Ishikawa (cell line): ENCODE measurements at regions not wholly inside any gene's neighbourhood (a gene's known extent, or its start where the extent isn't known, plus 50 kb on each side); places are given as distances from the start of the nearest gene placed in this dataset.

ENCODE experiments used
- CEBPB ChIP-seq: IDR thresholded peaks from 2 replicates; pipeline ENCODE4 v1.6.1; 2012
- CREB1 ChIP-seq: IDR thresholded peaks from 2 replicates; pipeline ENCODE4 v1.6.1; 2012; ENCODE audit warnings: low read depth
- EGR1 ChIP-seq: IDR thresholded peaks from 2 replicates; pipeline ENCODE4 v1.6.1; 2012
- EP300 ChIP-seq: IDR thresholded peaks from 2 replicates; pipeline ENCODE4 v1.6.1; 2012; ENCODE audit warnings: borderline replicate concordance
- FOXM1 ChIP-seq: IDR thresholded peaks from 2 replicates; pipeline ENCODE4 v1.6.1; 2012; ENCODE audit warnings: low read depth, borderline replicate concordance
- NFIC ChIP-seq: IDR thresholded peaks from 2 replicates; pipeline ENCODE4 v1.6.1; 2012
- RAD21 ChIP-seq: IDR thresholded peaks from 2 replicates; pipeline ENCODE4 v1.6.1; 2012; ENCODE audit warnings: low read depth
- REST ChIP-seq: IDR thresholded peaks from 2 replicates; pipeline ENCODE4 v1.6.1; 2012; ENCODE audit warnings: low read depth, mild to moderate bottlenecking
- TAF1 ChIP-seq: IDR thresholded peaks from 2 replicates; pipeline ENCODE4 v1.6.1; 2012; ENCODE audit warnings: low read depth, mild to moderate bottlenecking
- TCF12 ChIP-seq: IDR thresholded peaks from 2 replicates; pipeline ENCODE4 v1.6.1; 2012; ENCODE audit warnings: low read depth
- TEAD4 ChIP-seq: IDR thresholded peaks from 2 replicates; pipeline ENCODE4 v1.6.1; 2012
- YY1 ChIP-seq: IDR thresholded peaks from 2 replicates; pipeline ENCODE4 v1.6.1; 2012; ENCODE audit warnings: low read depth
- ZBTB7A ChIP-seq: IDR thresholded peaks from 2 replicates; pipeline ENCODE4 v1.6.1; 2012; ENCODE audit warnings: low read depth
- TF ChIP-seq, protein P1 (sequence below): IDR thresholded peaks from 2 replicates; pipeline ENCODE4 v1.6.1; 2012
- TF ChIP-seq, protein P2 (sequence below): IDR thresholded peaks from 2 replicates; pipeline ENCODE4 v1.6.1; 2012

DNA sequence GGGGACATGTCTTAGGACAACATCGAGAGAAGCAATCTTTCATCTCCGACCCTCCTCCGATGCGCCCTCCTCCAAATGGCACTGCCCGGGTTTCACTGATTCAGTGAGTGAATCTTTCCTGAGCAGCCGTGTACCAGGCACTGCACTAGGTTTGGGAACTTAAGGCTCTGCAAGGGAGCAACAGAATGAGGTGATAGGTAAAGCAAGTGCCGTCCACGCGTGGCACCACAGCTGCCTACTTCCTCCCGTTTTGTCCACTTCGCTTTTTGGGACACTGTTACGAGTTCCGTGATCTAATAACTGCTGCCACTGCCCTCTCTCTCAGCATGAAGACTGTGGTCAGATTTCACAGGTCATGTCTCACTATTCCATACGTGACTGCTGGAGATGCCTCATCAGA, 131.0 kb downstream of the TEX29 start:
- TF ChIP-seq ZBTB7A: no peak
- TF ChIP-seq FOXM1: no peak
- TF ChIP-seq NFIC: no peak
- TF ChIP-seq, protein P1, sequence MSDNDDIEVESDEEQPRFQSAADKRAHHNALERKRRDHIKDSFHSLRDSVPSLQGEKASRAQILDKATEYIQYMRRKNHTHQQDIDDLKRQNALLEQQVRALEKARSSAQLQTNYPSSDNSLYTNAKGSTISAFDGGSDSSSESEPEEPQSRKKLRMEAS: no peak
- no peak for TF ChIP-seq EGR1
- TF ChIP-seq, protein P2, sequence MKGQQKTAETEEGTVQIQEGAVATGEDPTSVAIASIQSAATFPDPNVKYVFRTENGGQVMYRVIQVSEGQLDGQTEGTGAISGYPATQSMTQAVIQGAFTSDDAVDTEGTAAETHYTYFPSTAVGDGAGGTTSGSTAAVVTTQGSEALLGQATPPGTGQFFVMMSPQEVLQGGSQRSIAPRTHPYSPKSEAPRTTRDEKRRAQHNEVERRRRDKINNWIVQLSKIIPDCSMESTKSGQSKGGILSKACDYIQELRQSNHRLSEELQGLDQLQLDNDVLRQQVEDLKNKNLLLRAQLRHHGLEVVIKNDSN: no peak
- no peak for TF ChIP-seq CEBPB
- no peak for TF ChIP-seq TCF12
- no peak for TF ChIP-seq TEAD4
- no peak for TF ChIP-seq REST
- TF ChIP-seq YY1: no peak
- TF ChIP-seq EP300: no peak
- TF ChIP-seq RAD21: no peak
- no peak for TF ChIP-seq TAF1
- no peak for TF ChIP-seq CREB1

GRCh38 chr13:111456452-111457230, 136.2 kb downstream of the TEX29 start:
- TF ChIP-seq TAF1: no peak
- TF ChIP-seq CEBPB: no peak
- TF ChIP-seq RAD21: no peak
- no peak for TF ChIP-seq YY1
- TF ChIP-seq TCF12: no peak
- no peak for TF ChIP-seq NFIC
- no peak for TF ChIP-seq TEAD4
- TF ChIP-seq EGR1: no peak
- no peak for TF ChIP-seq FOXM1
- TF ChIP-seq, protein P2: no peak
- no peak for TF ChIP-seq REST
- TF ChIP-seq CREB1: no peak
- TF ChIP-seq EP300: no peak

DNA sequence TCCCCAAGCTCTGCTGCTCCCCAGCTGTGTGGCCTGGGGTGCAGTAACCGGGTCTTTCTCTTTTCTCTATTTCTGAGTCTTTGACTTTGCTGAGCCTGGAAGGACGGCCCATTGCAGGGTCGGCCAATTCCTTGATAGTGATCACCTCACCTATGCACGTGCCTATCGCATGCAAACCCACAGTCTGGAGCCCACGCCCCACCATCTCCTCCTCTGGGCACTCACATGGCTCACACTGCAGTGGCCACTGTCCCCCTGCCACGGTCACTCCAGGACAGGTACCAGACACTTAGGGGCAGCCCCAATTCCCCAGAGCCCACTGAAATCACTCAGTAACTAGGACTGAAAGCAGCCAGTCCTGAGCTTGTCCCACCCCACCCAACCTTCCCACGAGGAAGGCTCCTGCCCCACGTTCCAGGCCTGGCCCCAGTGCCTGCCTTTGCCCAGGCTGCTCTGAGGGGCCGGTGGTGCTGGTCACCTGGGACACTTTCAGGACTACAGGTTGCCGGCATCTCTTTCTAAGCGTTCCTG, 137.6 kb downstream of the TEX29 start:
- TF ChIP-seq YY1 (no peak), CREB1 (no peak), FOXM1 (no peak), RAD21 (no peak), EP300 (no peak), EGR1 (no peak), NFIC (no peak), REST (no peak), TEAD4 (no peak), ZBTB7A (no peak), CEBPB (no peak), TAF1 (no peak), TCF12 (no peak)
- TF ChIP-seq, protein P1: no peak
- TF ChIP-seq, protein P2: no peak
